GM23248 (cell line): ENCODE measurements at regions not wholly inside any gene's neighbourhood (a gene's known extent, or its start where the extent isn't known, plus 50 kb on each side); places are given as distances from the start of the nearest gene placed in this dataset.

Experiments
- DNase-seq: peaks from one replicate; pipeline ENCODE4 v3.0.0-alpha.2; 2015
- H2AFZ ChIP-seq: fragments of 200-600 bp; sonication (generic); 2 replicates; pipeline ENCODE4 v1.6.1; 2016; ENCODE audit warnings: antibody characterized with exemption
- H3F3A ChIP-seq: fragments of 200-600 bp; sonication (generic); 2 replicates; pipeline ENCODE4 v1.6.1; 2016; ENCODE audit warnings: mild to moderate bottlenecking, antibody characterized with exemption, mixed run types; ENCODE audit not compliant: insufficient read depth
- H3K27ac ChIP-seq: fragments of 200-600 bp; sonication (generic); 2 replicates; pipeline ENCODE4 v1.5.1; 2016; ENCODE audit warnings: mild to moderate bottlenecking
- H3K27me3 ChIP-seq: fragments of 200-600 bp; sonication (generic); replicated peaks from 2 replicates; pipeline ENCODE4 v1.6.1; 2016; ENCODE audit warnings: mild to moderate bottlenecking; ENCODE audit not compliant: insufficient read depth
- H3K36me3 ChIP-seq: fragments of 200-600 bp; sonication (generic); 2 replicates; pipeline ENCODE4 v1.6.1; 2016; ENCODE audit warnings: low read depth, mild to moderate bottlenecking
- H3K4me1 ChIP-seq: fragments of 200-600 bp; sonication (generic); 2 replicates; pipeline ENCODE4 v1.6.1; 2016; ENCODE audit warnings: mild to moderate bottlenecking; ENCODE audit not compliant: insufficient read depth
- H3K4me2 ChIP-seq: fragments of 200-600 bp; sonication (generic); one replicate; pipeline ENCODE4 v1.6.1; 2016; ENCODE audit warnings: mild to moderate bottlenecking; ENCODE audit not compliant: unreplicated experiment
- H3K4me3 ChIP-seq: fragments of 200-600 bp; sonication (generic); 2 replicates; pipeline ENCODE4 v1.5.1; 2016; ENCODE audit warnings: mild to moderate bottlenecking
- H3K79me2 ChIP-seq: fragments of 200-600 bp; sonication (generic); 2 replicates; pipeline ENCODE4 v1.6.1; 2016; ENCODE audit warnings: mild to moderate bottlenecking; ENCODE audit not compliant: insufficient read depth
- H3K9ac ChIP-seq: fragments of 200-600 bp; sonication (generic); 2 replicates; pipeline ENCODE4 v1.6.1; 2016; ENCODE audit warnings: mild to moderate bottlenecking
- H3K9me2 ChIP-seq: fragments of 200-600 bp; sonication (generic); 2 replicates; pipeline ENCODE4 v1.6.1; 2016; ENCODE audit warnings: mixed run types, mild to moderate bottlenecking, moderate library complexity; ENCODE audit not compliant: insufficient read depth
- H3K9me3 ChIP-seq: fragments of 200-600 bp; sonication (generic); one replicate; pipeline ENCODE4 v1.6.1; 2017; ENCODE audit warnings: low read depth
- H4K20me1 ChIP-seq: fragments of 200-600 bp; sonication (generic); 2 replicates; pipeline ENCODE4 v1.6.0; 2016; ENCODE audit not compliant: insufficient read depth
- EZH2 ChIP-seq: fragments of 200-600 bp; sonication (generic); IDR thresholded peaks from 2 replicates; pipeline ENCODE4 v1.6.1; 2018; ENCODE audit warnings: antibody characterized with exemption, mild to moderate bottlenecking; ENCODE audit not compliant: insufficient read depth, poor library complexity, severe bottlenecking
- EZH2phosphoT487 ChIP-seq: fragments of 200-600 bp; sonication (generic); IDR thresholded peaks from 2 replicates; pipeline ENCODE4 v1.6.1; 2018; ENCODE audit warnings: antibody characterized with exemption, moderate library complexity, mild to moderate bottlenecking, low read depth; ENCODE audit not compliant: insufficient read depth
- WGBS, 2 experiments: methylation state at CpG; one replicate each; pipeline ENCODE4 v1.1.6; 2015 to 2017; ENCODE audit warnings: low lambda C conversion rate in 2 of 2, low coverage in 1 of 2; ENCODE audit errors: missing lambda C conversion rate in 2 of 2; 5-methylcytosine and 5-hydroxymethylcytosine counted together
- in situ Hi-C: fragments of 300-500 bp; cut with MboI; formaldehyde crosslinking; loops from 2 replicates; pipeline ENCODE4 v1.15.0; 2020

GRCh38 chr6:104159045-104159618, 700.6 kb downstream of the HACE1 start:
- no peak overlapping the region for H2AFZ ChIP-seq
- WGBS, 2 experiments = 14 to 27% methylated on average over 2 of the region's 2 CpGs
- no peaks in the 10 kb centered on the region for H3K27me3 ChIP-seq
- TF ChIP-seq EZH2 (no peak), EZH2phosphoT487 (no peak)
- no peaks in the 10 kb centered on the region for H3K79me2 ChIP-seq
- no peak overlapping the region for H3K4me3 ChIP-seq
- no peaks in the 10 kb centered on the region for H3K9me2 ChIP-seq
- no peak overlapping the region for H3K27ac ChIP-seq
- DNase-seq = no peak
- no peaks in the 10 kb centered on the region for H3K9me3 ChIP-seq
- in situ Hi-C loops = no loop called here
- H3F3A ChIP-seq = no peaks in the 10 kb centered on the region
- H4K20me1 ChIP-seq = no peaks in the 10 kb centered on the region
- H3K36me3 ChIP-seq = no peaks in the 10 kb centered on the region
- H3K4me2 ChIP-seq = no peak overlapping the region
- H3K9ac ChIP-seq = no peak overlapping the region
- no peaks in the 10 kb centered on the region for H3K4me1 ChIP-seq

- no peaks in the 10 kb centered on the region for H4K20me1 ChIP-seq
- no peak for DNase-seq
- TF ChIP-seq EZH2phosphoT487 = no peak
- no peak for TF ChIP-seq EZH2
- H3K4me3 ChIP-seq = no peak overlapping the region
- H3K9me2 ChIP-seq = no peaks in the 10 kb centered on the region
- in situ Hi-C loops = no loop called here
- no peaks in the 10 kb centered on the region for H3F3A ChIP-seq
- no peaks in the 10 kb centered on the region for H3K79me2 ChIP-seq
- no peaks in the 10 kb centered on the region for H3K9me3 ChIP-seq
- no peak overlapping the region for H3K4me2 ChIP-seq
- no peak overlapping the region for H3K27ac ChIP-seq
- no peaks in the 10 kb centered on the region for H3K27me3 ChIP-seq
- H3K36me3 ChIP-seq = no peaks in the 10 kb centered on the region
- no peak overlapping the region for H3K9ac ChIP-seq
- H2AFZ ChIP-seq = no peak overlapping the region
- WGBS, 2 experiments = 17 to 18% methylated on average over 3 of the region's 3 CpGs
- no peaks in the 10 kb centered on the region for H3K4me1 ChIP-seq
Observed at GRCh38 chr6:104143757-104144156, 716.0 kb downstream of the HACE1 start.

GRCh38 chr6:104134876-104135275, 724.8 kb downstream of the HACE1 start:
- DNase-seq = no peak
- TF ChIP-seq EZH2phosphoT487 (no peak), EZH2 (no peak)
- Histone ChIP-seq H3K4me1 (no peaks in the 10 kb centered on the region), H2AFZ (no peak overlapping the region), H3K36me3 (no peaks in the 10 kb centered on the region), H4K20me1 (no peaks in the 10 kb centered on the region), H3K27me3 (no peaks in the 10 kb centered on the region), H3K79me2 (no peaks in the 10 kb centered on the region), H3K4me2 (no peak overlapping the region), H3K9me3 (no peaks in the 10 kb centered on the region), H3K27ac (no peak overlapping the region), H3K9ac (no peak overlapping the region), H3F3A (no peaks in the 10 kb centered on the region), H3K4me3 (no peak overlapping the region), H3K9me2 (no peaks in the 10 kb centered on the region)
- WGBS, 2 experiments = 0 to 16% methylated on average over 1 of the region's 1 CpG
- in situ Hi-C loops = no loop called here

- no peaks in the 10 kb centered on the region for H3K79me2 ChIP-seq
- H3K4me1 ChIP-seq = no peaks in the 10 kb centered on the region
- H3K4me2 ChIP-seq = no peak overlapping the region
- no peak overlapping the region for H3K4me3 ChIP-seq
- no peaks in the 10 kb centered on the region for H3F3A ChIP-seq
- no peaks in the 10 kb centered on the region for H3K36me3 ChIP-seq
- H2AFZ ChIP-seq = no peak overlapping the region
- in situ Hi-C loops = no loop called here
- TF ChIP-seq EZH2phosphoT487 = no peak
- no peak for TF ChIP-seq EZH2
- H3K9me2 ChIP-seq = no peaks in the 10 kb centered on the region
- DNase-seq = no peak
- H3K27ac ChIP-seq = no peak overlapping the region
- H4K20me1 ChIP-seq = no peaks in the 10 kb centered on the region
- H3K9ac ChIP-seq = no peak overlapping the region
- H3K9me3 ChIP-seq = no peaks in the 10 kb centered on the region
- H3K27me3 ChIP-seq = no peaks in the 10 kb centered on the region
Observed at GRCh38 chr6:104130343-104130742, 729.4 kb downstream of the HACE1 start.
